ENCODE measurements at regions not wholly inside any gene's neighbourhood (a gene's known extent, or its start where the extent isn't known, plus 50 kb on each side); places are given as distances from the start of the nearest gene placed in this dataset.

GRCh38 chr9:88673886-88674285, 138.9 kb downstream of the NXNL2 start:
- H3K4me1 ChIP-seq, result no peaks in the 10 kb centered on the region
- no peak for DNase-seq (ENCODE audit: low spot score)
- H3K9me3 ChIP-seq, result peaks cover 0 to 7% of the 10 kb centered on the region in 2 donors
- H3K27ac ChIP-seq, result no peak overlapping the region
- no peak overlapping the region for H3K4me3 ChIP-seq
- no peaks in the 10 kb centered on the region for H3K27me3 ChIP-seq
- H3K36me3 ChIP-seq, result no peaks in the 10 kb centered on the region
- no peak for TF ChIP-seq CTCF (IDR thresholded peaks at IDR 0.05)

DNA sequence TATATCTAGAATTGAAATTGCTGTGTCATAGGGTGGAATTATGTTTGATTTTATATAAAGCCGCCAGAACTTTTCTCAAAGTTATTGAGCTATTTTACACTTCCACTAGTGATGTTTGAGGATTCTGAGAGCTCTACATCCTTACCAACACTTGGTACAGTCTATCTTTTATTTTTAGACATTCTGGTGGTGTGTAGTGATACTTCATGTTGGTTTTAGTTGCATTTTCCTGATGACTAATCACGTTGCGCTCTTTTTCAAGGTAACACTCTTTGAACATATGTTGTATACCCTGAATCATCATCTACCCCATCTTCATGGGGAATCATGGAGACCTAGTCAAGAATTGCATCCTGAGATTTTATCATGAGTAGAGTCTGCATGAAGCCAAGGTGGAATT, 141.7 kb downstream of the NXNL2 start:
- Histone ChIP-seq H3K9me3 (no peaks in the 10 kb centered on the region), H3K27me3 (no peaks in the 10 kb centered on the region), H3K36me3 (no peaks in the 10 kb centered on the region), H3K27ac (no peak overlapping the region), H3K4me1 (no peaks in the 10 kb centered on the region), H3K4me3 (no peak overlapping the region)
- no peak for TF ChIP-seq CTCF (IDR thresholded peaks at IDR 0.05)
- no peak for DNase-seq (ENCODE audit: low spot score)

GRCh38 chr9:88678008-88678407, 143.0 kb downstream of the NXNL2 start:
- no peak for DNase-seq (ENCODE audit: low spot score)
- no peaks in the 10 kb centered on the region for H3K27me3 ChIP-seq
- no peaks in the 10 kb centered on the region for H3K9me3 ChIP-seq
- H3K4me1 ChIP-seq, result no peaks in the 10 kb centered on the region
- no peak overlapping the region for H3K27ac ChIP-seq
- no peak for TF ChIP-seq CTCF (IDR thresholded peaks at IDR 0.05)
- no peaks in the 10 kb centered on the region for H3K36me3 ChIP-seq
- no peak overlapping the region for H3K4me3 ChIP-seq

GRCh38 chr9:88678431-88678830, 143.5 kb downstream of the NXNL2 start:
- Histone ChIP-seq H3K4me1 (no peaks in the 10 kb centered on the region), H3K27ac (no peak overlapping the region), H3K27me3 (no peaks in the 10 kb centered on the region), H3K36me3 (no peaks in the 10 kb centered on the region), H3K4me3 (no peak overlapping the region), H3K9me3 (no peaks in the 10 kb centered on the region)
- no peak for DNase-seq (ENCODE audit: low spot score)
- TF ChIP-seq CTCF (IDR thresholded peaks at IDR 0.05), result no peak

- Histone ChIP-seq H3K9me3 (no peaks in the 10 kb centered on the region), H3K4me1 (no peaks in the 10 kb centered on the region), H3K4me3 (no peak overlapping the region), H3K36me3 (no peaks in the 10 kb centered on the region), H3K27me3 (no peaks in the 10 kb centered on the region), H3K27ac (no peak overlapping the region)
- no peak for DNase-seq (ENCODE audit: low spot score)
- no peak for TF ChIP-seq CTCF (IDR thresholded peaks at IDR 0.05)
Observed at GRCh38 chr9:88680041-88680440, 145.1 kb downstream of the NXNL2 start.

DNA sequence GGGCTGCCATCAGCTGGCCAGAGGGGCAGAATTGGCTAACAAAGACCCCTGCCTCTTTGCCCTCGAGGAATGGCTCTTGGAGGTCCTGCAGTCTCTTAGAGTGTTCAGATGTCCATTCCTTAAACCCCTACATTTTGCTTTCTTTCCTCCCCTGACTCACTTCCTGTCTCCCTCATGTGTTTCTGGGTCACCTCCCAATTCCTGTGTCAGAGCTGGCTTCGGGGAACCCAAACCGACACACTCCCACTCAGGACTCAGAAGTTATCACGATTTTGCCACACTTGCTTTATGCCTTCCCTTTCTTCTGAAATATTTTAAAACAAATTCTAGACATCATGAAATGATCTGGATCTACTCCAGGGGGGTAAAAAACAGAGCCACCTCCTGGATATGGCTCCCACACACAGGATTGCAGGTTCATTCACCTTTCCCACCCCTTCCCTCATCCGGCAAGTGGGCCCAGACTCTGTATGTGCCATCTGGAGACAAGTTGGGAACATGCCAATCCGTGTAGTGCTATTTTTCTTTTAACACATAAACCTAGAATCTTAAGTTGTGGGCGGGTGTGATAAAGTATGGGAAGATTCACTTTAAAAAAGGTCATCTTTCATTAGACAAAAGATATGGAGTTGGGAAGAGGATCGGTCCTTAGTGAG, 145.7 kb downstream of the NXNL2 start:
- no peaks in the 10 kb centered on the region for H3K4me1 ChIP-seq
- no peak overlapping the region for H3K27ac ChIP-seq
- no peaks in the 10 kb centered on the region for H3K36me3 ChIP-seq
- H3K4me3 ChIP-seq, result no peak overlapping the region
- H3K9me3 ChIP-seq, result no peaks in the 10 kb centered on the region
- no peaks in the 10 kb centered on the region for H3K27me3 ChIP-seq
- no peak for TF ChIP-seq CTCF (IDR thresholded peaks at IDR 0.05)
- no peak for DNase-seq (ENCODE audit: low spot score)
